NCI-H524 (cell line): ENCODE measurements at regions not wholly inside any gene's neighbourhood (a gene's known extent, or its start where the extent isn't known, plus 50 kb on each side); places are given as distances from the start of the nearest gene placed in this dataset.
A peak's percentile ranks its signal among the peaks of the same experiment; 100 is the strongest.

Source experiments
- DNase-seq, 2 experiments: peaks; one replicate each; lab custom pipeline; 2025; lab: John Stamatoyannopoulos, UW

GRCh38 chr1:201708691-201709090, 120.3 kb upstream of the IPO9 start:
- no peak for DNase-seq

DNA sequence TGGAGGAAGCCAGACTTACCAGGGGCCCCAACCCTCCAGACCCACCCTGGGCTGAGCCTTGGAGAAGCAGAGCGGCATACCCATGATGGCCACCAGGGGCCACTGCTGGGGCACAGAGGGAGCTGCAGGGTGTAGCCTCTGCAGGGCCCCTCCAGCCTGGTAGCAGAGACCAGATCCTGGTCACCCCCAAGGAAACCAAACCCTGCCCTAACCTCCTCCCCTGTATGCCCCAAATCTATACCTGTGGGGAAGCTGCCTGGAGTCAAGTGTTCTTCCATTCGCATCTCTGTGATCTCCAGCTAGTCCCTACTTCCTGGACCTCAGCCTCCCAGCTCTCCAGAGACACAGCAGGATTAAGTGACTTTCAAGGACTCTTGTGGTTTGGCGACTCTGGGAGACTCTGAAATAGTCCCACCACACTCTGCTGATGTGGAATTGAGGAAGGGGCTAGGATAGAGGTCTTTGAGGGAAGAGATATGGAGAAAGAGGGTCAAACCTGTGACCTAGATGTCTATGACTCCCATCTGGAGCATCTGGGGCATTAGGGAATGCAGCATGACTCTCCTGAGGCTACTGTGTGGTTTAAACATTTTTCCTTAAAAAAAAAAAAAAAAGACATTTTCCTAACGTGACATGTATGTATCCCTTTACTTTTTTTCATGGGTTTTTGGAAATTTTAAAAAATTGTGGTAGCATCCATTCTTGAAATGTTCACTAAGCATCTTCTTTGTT, 119.2 kb upstream of the IPO9 start:
- peak; percentile 32 to 42 for DNase-seq

DNA sequence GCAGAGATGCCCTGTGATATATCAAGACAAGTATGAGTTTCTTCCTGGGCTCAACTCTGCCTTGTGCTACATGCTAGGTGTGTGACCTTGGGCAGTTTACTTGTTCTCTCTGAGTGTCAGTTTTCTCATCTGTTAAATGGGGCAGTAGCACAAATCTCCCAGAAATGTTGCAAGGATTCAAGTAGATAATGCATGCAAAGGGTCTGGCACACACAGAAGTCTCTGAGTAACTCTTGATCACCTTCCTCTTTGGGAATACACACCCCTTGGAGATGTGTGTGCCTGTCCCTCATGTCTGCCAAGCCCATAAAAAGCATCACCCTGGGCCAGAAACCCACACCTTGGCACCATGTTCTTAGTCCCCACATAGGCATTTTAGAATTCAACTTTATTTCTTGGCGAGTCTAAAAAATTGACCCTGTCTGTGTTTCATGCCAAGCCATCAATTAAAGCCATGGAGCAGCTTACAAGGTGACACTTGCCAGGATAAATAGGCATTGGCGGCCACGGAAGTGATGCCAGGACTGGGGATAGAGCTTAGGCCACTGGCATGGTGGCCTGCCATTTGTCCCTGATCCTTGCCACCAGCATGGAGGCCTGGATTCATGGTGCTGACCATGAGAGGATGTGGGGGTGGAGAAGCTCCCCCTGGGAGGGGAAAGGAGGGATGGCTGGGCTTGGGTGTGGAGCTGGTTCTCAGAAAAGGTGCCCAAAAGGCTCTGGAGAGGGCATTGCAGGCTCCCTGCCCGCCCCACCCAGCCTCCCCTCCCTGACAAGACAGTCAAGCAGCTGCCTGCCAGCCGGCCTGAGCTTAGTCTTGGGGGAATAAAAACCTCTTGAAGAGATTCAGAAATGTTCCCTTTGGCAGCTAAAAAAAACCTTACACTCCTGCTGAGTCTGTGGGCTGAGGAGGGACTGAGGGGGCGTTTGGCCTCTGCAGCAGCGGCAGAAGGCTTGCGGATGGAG, 118.0 kb upstream of the IPO9 start:
- DNase-seq = peak; percentile 22 to 70

GRCh38 chr1:201711811-201712210, 117.1 kb upstream of the IPO9 start:
- DNase-seq = no peak

- no peak for DNase-seq
Measured at GRCh38 chr1:201712387-201713085, 116.4 kb upstream of the IPO9 start.

DNA sequence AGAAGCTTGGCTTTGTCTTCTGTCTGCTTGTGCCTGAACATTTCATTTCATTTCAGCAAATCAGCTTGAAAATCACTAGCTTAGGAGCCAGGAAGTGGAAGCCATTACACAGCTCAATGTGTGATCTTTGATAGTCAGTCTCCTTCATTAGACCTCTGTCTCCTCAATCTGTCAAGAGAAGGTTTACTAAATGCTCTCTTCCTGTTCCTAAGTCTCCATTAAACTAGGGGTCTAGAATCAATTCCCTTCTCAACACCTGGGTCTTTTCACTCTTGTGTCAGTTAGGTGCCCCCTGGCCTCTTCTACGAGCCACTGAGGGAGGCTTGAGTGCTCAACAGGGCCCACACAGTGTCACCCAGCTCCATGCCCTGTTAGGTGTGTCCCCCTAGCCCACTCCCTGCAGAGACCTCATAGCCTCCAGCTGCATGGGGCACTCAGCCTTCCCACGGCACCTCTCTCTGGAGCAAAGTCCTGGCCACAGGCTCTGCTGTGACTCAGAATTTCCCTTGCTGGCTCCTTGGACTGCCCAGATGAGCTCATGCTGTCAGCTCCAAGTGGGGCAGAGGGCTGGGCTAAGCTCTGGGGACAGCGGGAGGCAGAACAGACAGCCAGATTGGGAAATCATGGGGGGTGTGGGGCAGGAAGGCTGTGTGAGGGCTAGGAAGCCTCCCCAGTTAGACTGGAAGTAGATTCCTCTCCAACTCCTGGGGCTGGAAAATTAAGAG, 115.7 kb upstream of the IPO9 start:
- DNase-seq = no peak

DNA sequence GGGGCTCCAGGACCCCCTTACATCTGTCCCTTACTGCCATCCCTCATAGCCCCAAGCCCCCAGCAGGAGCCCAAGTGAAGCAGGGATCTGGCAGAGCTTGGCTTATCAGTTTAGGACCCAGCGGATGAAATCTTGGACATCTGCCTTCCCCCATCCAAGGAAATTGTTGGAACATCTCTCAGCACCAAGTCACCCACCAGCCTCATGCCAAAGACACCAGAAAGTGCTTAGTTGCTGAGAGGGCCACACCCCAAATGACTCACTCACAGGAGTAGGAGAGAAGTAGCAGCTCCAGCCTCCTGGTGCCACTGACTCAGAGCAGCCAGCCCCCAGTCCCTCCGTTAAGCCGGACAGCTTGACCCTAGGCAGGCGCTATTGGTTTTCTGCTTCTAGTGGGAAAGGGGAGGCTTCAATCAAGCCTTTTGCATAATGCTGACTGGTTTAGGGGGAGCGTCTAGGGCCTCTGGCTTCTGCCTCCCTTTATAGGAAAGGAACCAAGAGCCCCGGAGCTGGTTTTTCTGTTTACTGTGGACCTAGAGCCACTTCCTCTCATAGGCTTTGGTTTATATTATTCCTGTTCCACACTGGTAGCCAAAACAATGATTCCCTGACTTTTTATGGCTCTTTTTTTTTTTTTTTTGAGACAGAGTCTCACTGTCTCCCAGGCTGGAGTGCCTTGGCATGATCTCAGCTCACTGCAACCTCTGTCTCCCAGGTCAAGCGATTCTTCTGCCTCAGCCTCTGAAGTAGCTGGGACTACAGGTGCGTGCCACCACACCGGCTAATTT, 114.2 kb upstream of the IPO9 start:
- DNase-seq = no peak

DNA sequence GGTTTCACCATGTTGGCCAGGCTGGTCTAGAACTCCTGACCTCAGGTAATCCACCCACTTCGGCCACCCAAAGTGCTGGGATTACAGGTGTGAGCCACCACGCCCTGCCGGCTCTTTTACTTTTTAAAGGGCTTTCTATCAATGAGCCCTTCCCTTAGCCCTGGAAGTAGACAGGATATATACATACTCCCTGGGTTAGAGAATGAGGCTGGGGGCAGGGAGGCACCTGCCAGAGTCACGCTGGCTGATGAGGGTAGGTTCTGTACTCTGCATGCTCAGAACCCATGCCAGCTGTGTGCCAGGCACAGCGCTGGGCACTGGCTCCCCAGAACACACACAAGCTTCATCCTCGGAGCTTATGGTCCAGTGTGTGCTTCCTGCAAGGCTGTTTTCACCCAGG, 113.6 kb upstream of the IPO9 start:
- DNase-seq = no peak

GRCh38 chr1:201715801-201716741, 112.9 kb upstream of the IPO9 start:
- DNase-seq = no peak

DNA sequence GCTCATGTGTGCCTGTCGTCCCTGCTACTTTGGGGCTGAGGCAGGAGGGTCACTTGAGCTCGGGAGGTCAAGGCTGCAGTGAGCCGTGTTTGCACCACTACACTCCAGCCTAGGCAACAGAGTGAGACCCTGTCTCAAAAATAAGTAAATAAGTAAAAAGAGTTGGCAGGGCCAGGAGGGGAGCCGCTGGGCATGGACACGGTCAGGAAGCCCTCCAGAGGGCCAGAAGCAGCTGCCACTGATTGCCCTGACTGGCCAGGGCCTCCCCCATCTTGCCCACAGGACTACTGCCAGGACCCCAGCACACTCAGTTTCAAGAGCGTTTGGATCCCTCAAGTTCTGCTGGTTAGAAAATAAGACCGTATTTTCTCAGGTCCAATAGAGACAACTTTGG, 112.2 kb upstream of the IPO9 start:
- no peak for DNase-seq

DNA sequence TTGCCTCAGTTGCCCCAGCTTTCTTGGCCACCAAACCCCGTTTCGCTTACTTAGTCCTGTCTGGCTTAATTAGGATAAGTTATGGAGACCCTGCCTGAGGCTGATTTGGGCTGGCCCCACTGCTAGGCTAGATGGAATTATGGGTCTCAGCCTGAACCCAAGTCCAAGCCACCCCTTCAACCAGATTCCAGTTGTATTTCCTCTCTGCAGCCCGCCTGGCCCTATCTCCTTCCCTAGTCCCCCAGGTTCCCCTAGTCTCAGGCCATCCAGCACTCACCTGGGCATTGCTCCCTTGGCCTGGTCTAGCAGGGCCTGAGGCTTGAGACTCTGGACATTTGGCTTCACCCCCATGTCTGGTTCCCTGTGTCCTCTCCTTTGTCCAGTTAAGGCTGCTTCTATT, 111.7 kb upstream of the IPO9 start:
- no peak for DNase-seq

- DNase-seq = no peak
Measured at GRCh38 chr1:201718346-201719202, 110.4 kb upstream of the IPO9 start.

GRCh38 chr1:201719812-201720521, 109.0 kb upstream of the IPO9 start:
- DNase-seq = no peak

DNA sequence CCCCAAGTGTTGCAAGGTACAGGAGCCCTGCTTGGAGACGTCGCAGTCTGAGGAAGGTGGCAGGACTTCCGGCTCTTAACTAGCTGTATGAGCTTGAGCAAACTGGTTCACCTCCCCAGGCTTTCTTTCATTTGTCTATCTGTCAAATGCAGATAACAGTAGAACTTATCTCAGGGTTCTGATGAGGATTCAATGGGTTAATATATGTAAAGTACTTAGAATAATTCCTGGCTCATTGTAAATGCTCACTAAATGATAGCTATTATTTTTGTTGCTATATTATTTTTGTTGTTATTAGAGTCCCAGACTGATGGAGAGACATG, 108.5 kb upstream of the IPO9 start:
- DNase-seq = no peak

- DNase-seq = no peak
Measured at GRCh38 chr1:201721082-201722049, 107.6 kb upstream of the IPO9 start.

DNA sequence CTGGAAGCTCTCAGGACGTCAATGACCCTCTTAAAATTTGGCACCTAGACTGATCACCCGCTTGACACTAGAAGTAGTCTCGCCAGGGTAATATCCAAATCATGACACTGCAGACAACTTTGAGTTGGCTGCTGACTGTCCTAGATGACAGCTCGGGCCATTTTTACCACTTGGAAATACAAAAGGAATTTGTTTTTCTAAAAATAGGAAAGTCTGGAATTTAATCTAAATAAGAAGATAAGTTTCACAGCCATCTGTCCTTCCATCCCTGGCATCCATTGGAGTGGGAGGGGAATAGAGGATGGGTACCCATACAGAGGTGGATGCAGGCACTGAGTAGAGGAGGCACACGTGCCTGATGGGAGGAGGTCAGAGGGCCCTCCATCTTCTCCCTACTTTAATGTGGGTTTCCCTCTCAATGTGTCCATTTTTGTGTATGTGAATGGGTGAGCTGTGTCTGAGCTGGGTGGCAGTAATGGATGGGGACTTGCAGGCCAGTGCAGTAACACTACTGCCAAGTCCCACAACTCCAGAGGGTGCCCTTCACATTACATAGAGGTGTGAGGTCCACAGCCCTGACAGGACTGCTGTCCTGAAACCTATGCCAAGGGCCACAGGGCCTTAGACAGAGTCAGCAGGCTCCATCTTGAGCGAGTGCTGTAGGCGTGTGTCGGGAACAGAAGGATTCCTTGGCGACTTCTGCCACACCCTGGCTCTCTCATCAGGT, 104.8 kb upstream of the IPO9 start:
- peak in 1 of 2 experiments; percentile 44 for DNase-seq

DNA sequence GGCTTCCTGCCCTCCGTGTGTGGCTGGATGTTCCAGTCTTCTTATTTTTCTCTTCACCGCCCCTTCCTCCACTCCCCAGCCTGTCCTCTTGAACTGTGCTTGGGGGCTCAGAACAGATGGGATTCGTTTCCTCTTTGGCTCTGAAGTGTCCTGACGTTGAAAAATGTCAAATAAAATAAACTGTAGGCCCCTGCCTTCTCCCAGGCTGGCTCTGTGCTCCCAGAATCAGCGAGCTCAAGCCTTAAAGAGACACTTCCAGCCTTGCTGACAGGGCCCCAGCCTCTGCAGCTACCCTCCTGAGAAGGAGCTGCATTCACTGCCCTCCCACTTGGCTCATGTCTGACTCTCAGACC, 104.2 kb upstream of the IPO9 start:
- DNase-seq = peak; percentile 48 to 67
